ENCODE measurements at regions not wholly inside any gene's neighbourhood (a gene's known extent, or its start where the extent isn't known, plus 50 kb on each side); places are given as distances from the start of the nearest gene placed in this dataset.

GRCh38 chr14:53564870-53565269, 391.8 kb downstream of the BMP4 start:
- ATAC-seq (no peak), DNase-seq (no peak)
- Histone ChIP-seq H3K9me3 (peaks cover 0 to 21% of the 10 kb centered on the region in 2 donors), H3K4me1 (no peaks in the 10 kb centered on the region), H3K36me3 (no peaks in the 10 kb centered on the region), H3K4me3 (no peak overlapping the region), H3K27me3 (no peaks in the 10 kb centered on the region), H3K27ac (no peak overlapping the region)
- TF ChIP-seq CTCF (IDR thresholded peaks at IDR 0.05), result no peak
- intact Hi-C loops (cut with DNase I), result no loop called here

GRCh38 chr14:53563628-53564027, 393.0 kb downstream of the BMP4 start:
- TF ChIP-seq CTCF (IDR thresholded peaks at IDR 0.05), result no peak
- H3K4me3 ChIP-seq, result no peak overlapping the region
- H3K27ac ChIP-seq, result no peak overlapping the region
- H3K27me3 ChIP-seq, result no peaks in the 10 kb centered on the region
- ATAC-seq, result no peak
- intact Hi-C loops (cut with DNase I), result no loop called here
- DNase-seq, result no peak
- H3K9me3 ChIP-seq, result peaks cover 0 to 21% of the 10 kb centered on the region in 2 donors
- no peaks in the 10 kb centered on the region for H3K36me3 ChIP-seq
- no peaks in the 10 kb centered on the region for H3K4me1 ChIP-seq

- Histone ChIP-seq H3K4me1 (no peaks in the 10 kb centered on the region), H3K9me3 (no peaks in the 10 kb centered on the region), H3K4me3 (no peak overlapping the region), H3K27ac (no peak overlapping the region), H3K36me3 (no peaks in the 10 kb centered on the region), H3K27me3 (no peaks in the 10 kb centered on the region)
- TF ChIP-seq CTCF (IDR thresholded peaks at IDR 0.05), result no peak
- DNase-seq (no peak), ATAC-seq (no peak)
- intact Hi-C loops (cut with DNase I), result no loop called here
Measured at GRCh38 chr14:53553221-53553620, 400.1 kb upstream of the DDHD1 start.

GRCh38 chr14:53551862-53552261, 398.7 kb upstream of the DDHD1 start:
- ATAC-seq (no peak), DNase-seq (no peak)
- Histone ChIP-seq H3K27me3 (no peaks in the 10 kb centered on the region), H3K36me3 (no peaks in the 10 kb centered on the region), H3K4me3 (no peak overlapping the region), H3K9me3 (no peaks in the 10 kb centered on the region), H3K4me1 (no peaks in the 10 kb centered on the region), H3K27ac (no peak overlapping the region)
- no peak for TF ChIP-seq CTCF (IDR thresholded peaks at IDR 0.05)
- intact Hi-C loops (cut with DNase I), result no loop called here

GRCh38 chr14:53550776-53551175, 397.7 kb upstream of the DDHD1 start:
- intact Hi-C loops (cut with DNase I), result no loop called here
- ATAC-seq (no peak), DNase-seq (no peak)
- H3K27me3 ChIP-seq, result no peaks in the 10 kb centered on the region
- no peak for TF ChIP-seq CTCF (IDR thresholded peaks at IDR 0.05)
- H3K4me3 ChIP-seq, result no peak overlapping the region
- no peaks in the 10 kb centered on the region for H3K36me3 ChIP-seq
- no peaks in the 10 kb centered on the region for H3K4me1 ChIP-seq
- H3K27ac ChIP-seq, result no peak overlapping the region
- no peaks in the 10 kb centered on the region for H3K9me3 ChIP-seq

Data from left lung (tissue), 4 donors.